Glutamatergic neuron (in vitro differentiated cells): ENCODE measurements at regions not wholly inside any gene's neighbourhood (a gene's known extent, or its start where the extent isn't known, plus 50 kb on each side); places are given as distances from the start of the nearest gene placed in this dataset.
"Not testable (repeated sequence)": the region's sequence is repeated elsewhere in the genome, so short reads cannot be mapped to it uniquely, and the experiment has no call there.

Source experiments
- DNase-seq: peaks from one replicate; pipeline ENCODE4 v3.0.0; 2022
- H3K27ac Mint-ChIP-seq: one replicate; pipeline ENCODE4 v1.8.0; 2020; ENCODE audit warnings: mild to moderate bottlenecking, mixed read lengths, inconsistent platforms; ENCODE audit not compliant: unreplicated experiment
- H3K27me3 Mint-ChIP-seq: one replicate; pipeline ENCODE4 v1.8.0; 2020; ENCODE audit warnings: mild to moderate bottlenecking, moderate library complexity, mixed read lengths, inconsistent platforms; ENCODE audit not compliant: unreplicated experiment
- H3K36me3 Mint-ChIP-seq: one replicate; pipeline ENCODE4 v1.8.0; 2020; ENCODE audit warnings: mild to moderate bottlenecking, mixed read lengths, inconsistent platforms; ENCODE audit not compliant: unreplicated experiment
- H3K4me1 Mint-ChIP-seq: one replicate; pipeline ENCODE4 v1.8.0; 2020; ENCODE audit warnings: mild to moderate bottlenecking, low read depth, mixed read lengths, inconsistent platforms; ENCODE audit not compliant: unreplicated experiment
- H3K4me3 Mint-ChIP-seq: one replicate; pipeline ENCODE4 v1.8.0; 2020; ENCODE audit warnings: mild to moderate bottlenecking, mixed read lengths, inconsistent platforms; ENCODE audit not compliant: unreplicated experiment
- H3K9me3 Mint-ChIP-seq: one replicate; pipeline ENCODE4 v1.8.0; 2020; ENCODE audit warnings: mild to moderate bottlenecking, moderate library complexity, mixed read lengths, inconsistent platforms; ENCODE audit not compliant: unreplicated experiment
- CTCF ChIP-seq: fragments of 200-600 bp; sonication (generic); IDR thresholded peaks from one replicate; pipeline ENCODE4 v1.5.0; 2021; ENCODE audit not compliant: partially characterized antibody, unreplicated experiment

- H3K9me3 Mint-ChIP-seq, result no peaks in the 10 kb centered on the region
Measured at GRCh38 chrX:66728818-66729271, 90.0 kb upstream of the EDA2R start.

GRCh38 chrX:66717926-66718325 lies 79.0 kb upstream of the EDA2R start:
- Mint-ChIP-seq H3K4me1 (no peaks in the 10 kb centered on the region), H3K9me3 (no peaks in the 10 kb centered on the region), H3K4me3 (no peak overlapping the region), H3K36me3 (no peaks in the 10 kb centered on the region), H3K27me3 (no peaks in the 10 kb centered on the region), H3K27ac (no peak overlapping the region)
- no peak for DNase-seq
- TF ChIP-seq CTCF, result no peak

More at GRCh38 chrX:66728818-66729271, 90.0 kb upstream of the EDA2R start:
- Mint-ChIP-seq H3K4me1 (no peaks in the 10 kb centered on the region), H3K36me3 (no peaks in the 10 kb centered on the region), H3K27me3 (peaks cover 2% of the 10 kb centered on the region), H3K4me3 (peak overlapping the region; percentile 97), H3K27ac (peak overlapping the region; percentile 88)
- DNase-seq, result peak; percentile 50
- TF ChIP-seq CTCF, result peak; percentile 87

GRCh38 chrX:66698273-66699204 lies 59.7 kb upstream of the EDA2R start:
- no peaks in the 10 kb centered on the region for H3K36me3 Mint-ChIP-seq
- H3K4me3 Mint-ChIP-seq, result no peak overlapping the region
- peaks cover 1% of the 10 kb centered on the region for H3K27me3 Mint-ChIP-seq
- no peak for TF ChIP-seq CTCF
- no peak for DNase-seq
- no peak overlapping the region for H3K27ac Mint-ChIP-seq
- H3K9me3 Mint-ChIP-seq, result no peaks in the 10 kb centered on the region
- H3K4me1 Mint-ChIP-seq, result no peaks in the 10 kb centered on the region

GRCh38 chrX:66692512-66692911 lies 53.6 kb upstream of the EDA2R start:
- H3K27ac Mint-ChIP-seq, result not testable (repeated sequence)

More at GRCh38 chrX:66692512-66692911, 53.6 kb upstream of the EDA2R start:
- not testable (repeated sequence) for H3K4me3 Mint-ChIP-seq, DNase-seq, H3K9me3 Mint-ChIP-seq, H3K36me3 Mint-ChIP-seq, H3K4me1 Mint-ChIP-seq, H3K27me3 Mint-ChIP-seq
